ENCODE measurements at regions not wholly inside any gene's neighbourhood (a gene's known extent, or its start where the extent isn't known, plus 50 kb on each side); places are given as distances from the start of the nearest gene placed in this dataset.

DNA sequence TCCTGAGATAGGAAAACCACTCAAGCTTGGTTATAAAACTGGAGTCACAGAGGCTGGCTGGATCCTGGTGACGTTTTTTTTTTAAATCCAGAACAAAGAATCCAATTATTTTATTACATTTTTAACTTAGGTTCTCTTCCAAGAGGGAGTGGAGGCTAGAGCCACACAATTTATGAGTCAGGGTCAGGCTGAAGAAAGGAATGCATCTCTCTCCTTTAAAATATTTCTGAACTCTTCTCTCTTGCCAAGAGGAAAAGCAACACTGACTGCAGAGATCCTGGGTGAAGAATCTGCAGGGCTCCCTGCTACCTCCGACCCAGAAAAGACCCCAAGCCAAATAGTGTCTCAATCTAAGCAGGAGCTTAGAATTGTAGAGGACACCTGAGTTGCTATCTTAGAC is 88.5 kb upstream of the SSTR4 start (continued):
- TF ChIP-seq, protein P1, sequence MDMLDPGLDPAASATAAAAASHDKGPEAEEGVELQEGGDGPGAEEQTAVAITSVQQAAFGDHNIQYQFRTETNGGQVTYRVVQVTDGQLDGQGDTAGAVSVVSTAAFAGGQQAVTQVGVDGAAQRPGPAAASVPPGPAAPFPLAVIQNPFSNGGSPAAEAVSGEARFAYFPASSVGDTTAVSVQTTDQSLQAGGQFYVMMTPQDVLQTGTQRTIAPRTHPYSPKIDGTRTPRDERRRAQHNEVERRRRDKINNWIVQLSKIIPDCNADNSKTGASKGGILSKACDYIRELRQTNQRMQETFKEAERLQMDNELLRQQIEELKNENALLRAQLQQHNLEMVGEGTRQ (CRISPR knock-in tag; IDR thresholded peaks at IDR 0.05) = no peak
- TF ChIP-seq, protein P2, sequence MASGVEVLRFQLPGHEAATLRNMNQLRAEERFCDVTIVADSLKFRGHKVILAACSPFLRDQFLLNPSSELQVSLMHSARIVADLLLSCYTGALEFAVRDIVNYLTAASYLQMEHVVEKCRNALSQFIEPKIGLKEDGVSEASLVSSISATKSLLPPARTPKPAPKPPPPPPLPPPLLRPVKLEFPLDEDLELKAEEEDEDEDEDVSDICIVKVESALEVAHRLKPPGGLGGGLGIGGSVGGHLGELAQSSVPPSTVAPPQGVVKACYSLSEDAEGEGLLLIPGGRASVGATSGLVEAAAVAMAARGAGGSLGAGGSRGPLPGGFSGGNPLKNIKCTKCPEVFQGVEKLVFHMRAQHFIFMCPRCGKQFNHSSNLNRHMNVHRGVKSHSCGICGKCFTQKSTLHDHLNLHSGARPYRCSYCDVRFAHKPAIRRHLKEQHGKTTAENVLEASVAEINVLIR (CRISPR knock-in tag; IDR thresholded peaks at IDR 0.05) = no peak
- TF ChIP-seq, protein P3, sequence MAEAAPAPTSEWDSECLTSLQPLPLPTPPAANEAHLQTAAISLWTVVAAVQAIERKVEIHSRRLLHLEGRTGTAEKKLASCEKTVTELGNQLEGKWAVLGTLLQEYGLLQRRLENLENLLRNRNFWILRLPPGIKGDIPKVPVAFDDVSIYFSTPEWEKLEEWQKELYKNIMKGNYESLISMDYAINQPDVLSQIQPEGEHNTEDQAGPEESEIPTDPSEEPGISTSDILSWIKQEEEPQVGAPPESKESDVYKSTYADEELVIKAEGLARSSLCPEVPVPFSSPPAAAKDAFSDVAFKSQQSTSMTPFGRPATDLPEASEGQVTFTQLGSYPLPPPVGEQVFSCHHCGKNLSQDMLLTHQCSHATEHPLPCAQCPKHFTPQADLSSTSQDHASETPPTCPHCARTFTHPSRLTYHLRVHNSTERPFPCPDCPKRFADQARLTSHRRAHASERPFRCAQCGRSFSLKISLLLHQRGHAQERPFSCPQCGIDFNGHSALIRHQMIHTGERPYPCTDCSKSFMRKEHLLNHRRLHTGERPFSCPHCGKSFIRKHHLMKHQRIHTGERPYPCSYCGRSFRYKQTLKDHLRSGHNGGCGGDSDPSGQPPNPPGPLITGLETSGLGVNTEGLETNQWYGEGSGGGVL (CRISPR knock-in tag; IDR thresholded peaks at IDR 0.05) = no peak
- TF ChIP-seq TCF7 (IDR thresholded peaks at IDR 0.05; ENCODE audit: borderline replicate concordance) (no peak), MAFK (IDR thresholded peaks at IDR 0.05; ENCODE audit: low read length) (no peak), KAT8 (IDR thresholded peaks at IDR 0.05; ENCODE audit: low read depth) (no peak), ZNF347 (CRISPR knock-in tag; IDR thresholded peaks at IDR 0.05; ENCODE audit: low read depth) (no peak), HDAC1 (IDR thresholded peaks at IDR 0.05) (no peak)
- TF ChIP-seq, protein P4, sequence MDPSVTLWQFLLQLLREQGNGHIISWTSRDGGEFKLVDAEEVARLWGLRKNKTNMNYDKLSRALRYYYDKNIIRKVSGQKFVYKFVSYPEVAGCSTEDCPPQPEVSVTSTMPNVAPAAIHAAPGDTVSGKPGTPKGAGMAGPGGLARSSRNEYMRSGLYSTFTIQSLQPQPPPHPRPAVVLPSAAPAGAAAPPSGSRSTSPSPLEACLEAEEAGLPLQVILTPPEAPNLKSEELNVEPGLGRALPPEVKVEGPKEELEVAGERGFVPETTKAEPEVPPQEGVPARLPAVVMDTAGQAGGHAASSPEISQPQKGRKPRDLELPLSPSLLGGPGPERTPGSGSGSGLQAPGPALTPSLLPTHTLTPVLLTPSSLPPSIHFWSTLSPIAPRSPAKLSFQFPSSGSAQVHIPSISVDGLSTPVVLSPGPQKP (CRISPR knock-in tag; IDR thresholded peaks at IDR 0.05) = no peak

Measured in K562 (cell line).